ENCODE measurements at regions not wholly inside any gene's neighbourhood (a gene's known extent, or its start where the extent isn't known, plus 50 kb on each side); places are given as distances from the start of the nearest gene placed in this dataset.
A peak's percentile ranks its signal among the peaks of the same experiment; 100 is the strongest.

GRCh38 chr10:36662571-36662970 lies 462.8 kb upstream of the ANKRD30A start:
- H3K9ac ChIP-seq (ENCODE audit: low read depth, low read length) = no peak overlapping the region
- in situ Hi-C loops (cut with MboI; ENCODE audit: low sequenced_read_pairs) = no loop called here
- ChIA-PET POLR2A (ENCODE audit: unreplicated experiment) (no interaction called here), CTCF (no interaction called here)
- 0 out of 2 replicates have a peak overlapping the region, but pooled peaks have one; percentile 48 for H3K14ac ChIP-seq (replicated peaks; ENCODE audit: low read depth, low read length)
- TF ChIP-seq USF2 (IDR thresholded peaks at IDR 0.05; ENCODE audit: low read depth, low read length) (no peak), RCOR1 (IDR thresholded peaks at IDR 0.05; ENCODE audit: insufficient replicate concordance, low read length) (no peak), NFE2L2 (IDR thresholded peaks at IDR 0.05; ENCODE audit: low read depth, low read length) (no peak), RAD21 (IDR thresholded peaks at IDR 0.05; ENCODE audit: low read length) (no peak), MAZ (IDR thresholded peaks at IDR 0.05; ENCODE audit: borderline replicate concordance, low read depth, low read length) (no peak), FOS (IDR thresholded peaks at IDR 0.05; ENCODE audit: low read depth, low read length) (no peak), RFX5 (IDR thresholded peaks at IDR 0.05; ENCODE audit: low read depth, low read length) (no peak), CHD1 (IDR thresholded peaks at IDR 0.05; ENCODE audit: low read depth, low read length) (no peak), CTCF (conservative IDR thresholded peaks at IDR 0.05; ENCODE audit: low read depth, low read length) (no peak), ELK1 (IDR thresholded peaks at IDR 0.05; ENCODE audit: borderline replicate concordance, low read depth, low read length) (no peak)
- no peak overlapping the region; the same call in 2 of the 3 replicates for H2BK15ac ChIP-seq (ENCODE audit: low read depth, low read length)
- H3K4me3 ChIP-seq (ENCODE audit: insufficient read depth, low read depth, low read length) = no peak overlapping the region
- no peak for DNase-seq
- no peaks in the 10 kb centered on the region for H3K9me1 ChIP-seq (ENCODE audit: insufficient read depth, low read length)
- H4K8ac ChIP-seq (ENCODE audit: low read depth in 2 of 2, low read length in 2 of 2) = no peak overlapping the region
- no TSS peak for BruUV-seq (replicated peaks)
- no peak overlapping the region for H3K27ac ChIP-seq (ENCODE audit: insufficient read depth, low read length)
- no peak overlapping the region for H4K5ac ChIP-seq (ENCODE audit: low read depth, low read length)
- no peak overlapping the region for H2BK120ac ChIP-seq (ENCODE audit: low read depth, low read length)
- no peaks in the 10 kb centered on the region for H3K9me3 ChIP-seq (ENCODE audit: control insufficient read depth, insufficient read depth, low read length)
- no peak overlapping the region for H3K4ac ChIP-seq (ENCODE audit: low read depth, low read length)
- H3K4me1 ChIP-seq (ENCODE audit: control insufficient read depth, insufficient read depth, low read length) = no peaks in the 10 kb centered on the region
- H3K18ac ChIP-seq (ENCODE audit: low read depth, low read length) = no peak overlapping the region
- H2BK5ac ChIP-seq (ENCODE audit: low read depth, low read length, poor library complexity, severe bottlenecking) = no peak overlapping the region
- H3K36me3 ChIP-seq (ENCODE audit: control insufficient read depth, insufficient read depth, low read length) = no peaks in the 10 kb centered on the region
- no peak overlapping the region for H2AFZ ChIP-seq (replicated peaks; ENCODE audit: low read length, poor library complexity)
- H3K23ac ChIP-seq (ENCODE audit: low read depth, low read length) = no peak overlapping the region
- no peak overlapping the region for H3K4me2 ChIP-seq (ENCODE audit: low read depth, low read length)
- no peaks in the 10 kb centered on the region for H4K20me1 ChIP-seq (ENCODE audit: insufficient read depth, low read length)
- no peak overlapping the region for H2AK5ac ChIP-seq (ENCODE audit: low read depth, low read length)
- dilution Hi-C loops (cut with HindIII; ENCODE audit: low sequenced_read_pairs, unreplicated experiment) = no loop called here
- H3K56ac ChIP-seq (ENCODE audit: extremely low read depth, insufficient read depth, low read length) = no peak overlapping the region
- H3K79me1 ChIP-seq (ENCODE audit: low read depth in 1 of 2, low read length in 2 of 2) = no peaks in the 10 kb centered on the region
- ATAC-seq (ENCODE audit: low read depth) = no peak
- WGBS, 2 experiments (ENCODE audit: extremely low coverage in 2 of 2, insufficient read length in 1 of 2) = no CpG with 5 or more reads among the region's 4 CpGs
- H3K27me3 ChIP-seq (ENCODE audit: control insufficient read depth, insufficient read depth, low read length) = no peaks in the 10 kb centered on the region
- intact Hi-C loops (cut with micrococcal nuclease) = no loop called here
- no peak overlapping the region for H4K91ac ChIP-seq (ENCODE audit: insufficient read depth, low read depth, low read length)
- no peak overlapping the region for H2BK20ac ChIP-seq (ENCODE audit: low read depth, low read length)
- H2AK9ac ChIP-seq (replicated peaks; ENCODE audit: low read depth, low read length, poor library complexity) = no peak overlapping the region

Data from IMR-90 (cell line).